ENCODE measurements at regions not wholly inside any gene's neighbourhood (a gene's known extent, or its start where the extent isn't known, plus 50 kb on each side); places are given as distances from the start of the nearest gene placed in this dataset.

DNA sequence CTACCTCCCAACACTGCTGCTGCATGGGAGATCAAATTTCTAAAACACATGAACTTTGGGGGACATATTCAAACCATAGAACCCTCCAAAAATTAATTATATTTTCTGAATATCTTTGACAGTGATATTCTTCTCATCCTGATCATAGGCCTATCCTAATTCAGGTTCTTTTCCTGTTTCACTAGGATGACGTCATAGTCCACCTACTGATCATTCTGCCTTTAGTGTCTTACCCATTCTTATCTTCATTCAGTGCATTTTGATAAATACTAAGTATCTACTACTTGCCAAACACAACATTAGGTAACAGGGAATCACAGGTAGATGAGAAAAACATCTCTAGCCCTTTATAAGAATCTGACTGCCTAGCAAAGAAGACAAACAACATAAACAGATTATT, 179.1 kb upstream of the PRLR start:
- Mint-ChIP-seq H3K4me3 (no peak overlapping the region), H3K36me3 (ENCODE audit: low read depth) (no peaks in the 10 kb centered on the region)
- TF ChIP-seq, protein P1, sequence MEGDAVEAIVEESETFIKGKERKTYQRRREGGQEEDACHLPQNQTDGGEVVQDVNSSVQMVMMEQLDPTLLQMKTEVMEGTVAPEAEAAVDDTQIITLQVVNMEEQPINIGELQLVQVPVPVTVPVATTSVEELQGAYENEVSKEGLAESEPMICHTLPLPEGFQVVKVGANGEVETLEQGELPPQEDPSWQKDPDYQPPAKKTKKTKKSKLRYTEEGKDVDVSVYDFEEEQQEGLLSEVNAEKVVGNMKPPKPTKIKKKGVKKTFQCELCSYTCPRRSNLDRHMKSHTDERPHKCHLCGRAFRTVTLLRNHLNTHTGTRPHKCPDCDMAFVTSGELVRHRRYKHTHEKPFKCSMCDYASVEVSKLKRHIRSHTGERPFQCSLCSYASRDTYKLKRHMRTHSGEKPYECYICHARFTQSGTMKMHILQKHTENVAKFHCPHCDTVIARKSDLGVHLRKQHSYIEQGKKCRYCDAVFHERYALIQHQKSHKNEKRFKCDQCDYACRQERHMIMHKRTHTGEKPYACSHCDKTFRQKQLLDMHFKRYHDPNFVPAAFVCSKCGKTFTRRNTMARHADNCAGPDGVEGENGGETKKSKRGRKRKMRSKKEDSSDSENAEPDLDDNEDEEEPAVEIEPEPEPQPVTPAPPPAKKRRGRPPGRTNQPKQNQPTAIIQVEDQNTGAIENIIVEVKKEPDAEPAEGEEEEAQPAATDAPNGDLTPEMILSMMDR (IDR thresholded peaks at IDR 0.05) = no peak

DNA sequence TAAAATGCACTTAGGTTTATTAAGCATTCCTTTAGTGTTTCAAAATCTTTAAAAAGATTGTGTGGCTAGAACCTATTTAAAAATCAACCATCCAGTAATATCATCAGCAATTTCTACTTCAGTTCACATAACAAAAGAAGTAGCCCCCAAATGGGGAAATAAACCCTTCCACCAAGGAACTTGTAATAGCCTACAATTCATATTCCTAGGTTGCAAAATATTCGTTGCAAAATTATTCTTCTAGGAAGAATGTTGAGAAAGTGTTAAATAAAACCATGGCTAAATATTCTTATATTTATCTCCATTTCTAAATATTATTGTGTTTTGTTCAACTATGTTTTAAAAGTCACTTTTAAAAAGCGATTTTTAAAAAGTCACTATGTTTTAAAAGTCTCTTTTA, 177.9 kb upstream of the PRLR start:
- TF ChIP-seq, protein P1 (IDR thresholded peaks at IDR 0.05) = no peak
- H3K9me3 Mint-ChIP-seq = no peaks in the 10 kb centered on the region
- no peak for DNase-seq
- H3K36me3 Mint-ChIP-seq (ENCODE audit: low read depth) = no peaks in the 10 kb centered on the region
- no peak overlapping the region for H3K27ac Mint-ChIP-seq
- no peaks in the 10 kb centered on the region; the same call in 1 of the 2 replicates for H3K27me3 Mint-ChIP-seq (ENCODE audit: insufficient read depth)
- H3K4me3 Mint-ChIP-seq = no peak overlapping the region
- H3K4me1 Mint-ChIP-seq (ENCODE audit: low read depth) = no peaks in the 10 kb centered on the region

More for the DNA sequence above, 179.1 kb upstream of the PRLR start:
- no peaks in the 10 kb centered on the region for H3K4me1 Mint-ChIP-seq (ENCODE audit: low read depth)
- H3K27me3 Mint-ChIP-seq (ENCODE audit: insufficient read depth) = no peaks in the 10 kb centered on the region; the same call in 1 of the 2 replicates
- DNase-seq = no peak
- no peaks in the 10 kb centered on the region for H3K9me3 Mint-ChIP-seq
- H3K27ac Mint-ChIP-seq = no peak overlapping the region

- no peaks in the 10 kb centered on the region for H3K4me1 Mint-ChIP-seq (ENCODE audit: low read depth)
Measured at GRCh38 chr5:35407697-35408096, 177.4 kb upstream of the PRLR start.

DNA sequence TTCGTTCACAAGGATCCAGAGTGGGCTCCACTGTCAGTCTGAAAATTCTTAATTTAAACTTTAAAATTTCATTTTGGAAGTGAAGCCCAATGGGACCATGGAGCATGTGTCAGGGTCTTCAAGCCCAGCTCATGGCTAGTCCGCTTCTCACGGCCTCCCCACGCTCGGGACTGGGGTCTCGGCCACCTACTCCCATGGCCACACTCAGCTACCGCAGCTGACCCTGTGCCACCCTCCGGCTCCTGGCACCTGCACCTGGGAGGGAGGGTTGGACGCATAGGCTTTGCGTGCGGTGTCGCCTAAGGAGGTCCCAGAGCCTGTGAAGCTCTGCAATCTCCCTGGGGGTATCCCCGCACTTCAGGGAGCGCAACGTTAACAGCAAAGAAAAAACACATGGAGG, 175.7 kb upstream of the PRLR start:
- Mint-ChIP-seq H3K27ac (no peak overlapping the region), H3K36me3 (ENCODE audit: low read depth) (no peaks in the 10 kb centered on the region), H3K9me3 (no peaks in the 10 kb centered on the region), H3K4me3 (no peak overlapping the region), H3K4me1 (ENCODE audit: low read depth) (no peaks in the 10 kb centered on the region), H3K27me3 (ENCODE audit: insufficient read depth) (no peaks in the 10 kb centered on the region; the same call in 1 of the 2 replicates)
- TF ChIP-seq, protein P1 (IDR thresholded peaks at IDR 0.05) = no peak
- DNase-seq = no peak

More at GRCh38 chr5:35407697-35408096, 177.4 kb upstream of the PRLR start:
- Mint-ChIP-seq H3K4me3 (no peak overlapping the region), H3K27ac (no peak overlapping the region), H3K36me3 (ENCODE audit: low read depth) (no peaks in the 10 kb centered on the region), H3K27me3 (ENCODE audit: insufficient read depth) (no peaks in the 10 kb centered on the region; the same call in 1 of the 2 replicates), H3K9me3 (no peaks in the 10 kb centered on the region)
- no peak for DNase-seq
- TF ChIP-seq, protein P1 (IDR thresholded peaks at IDR 0.05) = no peak

GRCh38 chr5:35404701-35405100, 174.4 kb upstream of the PRLR start:
- Mint-ChIP-seq H3K27ac (no peak overlapping the region), H3K4me1 (ENCODE audit: low read depth) (no peaks in the 10 kb centered on the region), H3K36me3 (ENCODE audit: low read depth) (no peaks in the 10 kb centered on the region), H3K9me3 (no peaks in the 10 kb centered on the region), H3K4me3 (no peak overlapping the region; the same call in 1 of the 2 replicates), H3K27me3 (ENCODE audit: insufficient read depth) (no peaks in the 10 kb centered on the region; the same call in 1 of the 2 replicates)
- TF ChIP-seq, protein P1 (IDR thresholded peaks at IDR 0.05) = no peak
- DNase-seq = no peak

DNA sequence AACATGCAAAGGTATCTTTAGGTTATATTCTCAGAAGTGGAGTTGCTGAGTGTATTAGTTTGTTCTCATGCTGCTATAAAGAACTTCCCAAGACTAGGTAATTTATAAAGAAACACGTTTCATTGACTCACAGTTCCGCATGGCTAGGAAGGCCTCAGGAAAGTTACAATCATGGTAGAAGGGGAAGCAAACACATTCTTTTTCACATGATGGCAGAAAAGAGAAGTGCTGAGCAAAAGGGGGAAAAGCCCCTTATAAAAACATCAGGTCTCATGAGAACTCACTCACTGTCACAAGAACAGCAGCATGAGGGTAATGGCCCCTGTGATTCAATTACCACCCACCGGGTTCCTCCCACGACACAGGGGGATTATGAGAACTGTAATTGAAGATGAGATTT, 163.6 kb upstream of the PRLR start:
- Mint-ChIP-seq H3K36me3 (ENCODE audit: low read depth) (no peaks in the 10 kb centered on the region), H3K9me3 (peaks cover 5% of the 10 kb centered on the region; the same call in 1 of the 2 replicates), H3K4me1 (ENCODE audit: low read depth) (no peaks in the 10 kb centered on the region), H3K27ac (no peak overlapping the region), H3K4me3 (no peak overlapping the region), H3K27me3 (ENCODE audit: insufficient read depth) (peaks cover 2% of the 10 kb centered on the region)
- TF ChIP-seq, protein P1 (IDR thresholded peaks at IDR 0.05) = no peak
- DNase-seq = no peak

All from HFFc6 (cell line).